ENCODE measurements at regions not wholly inside any gene's neighbourhood (a gene's known extent, or its start where the extent isn't known, plus 50 kb on each side); places are given as distances from the start of the nearest gene placed in this dataset.

DNA sequence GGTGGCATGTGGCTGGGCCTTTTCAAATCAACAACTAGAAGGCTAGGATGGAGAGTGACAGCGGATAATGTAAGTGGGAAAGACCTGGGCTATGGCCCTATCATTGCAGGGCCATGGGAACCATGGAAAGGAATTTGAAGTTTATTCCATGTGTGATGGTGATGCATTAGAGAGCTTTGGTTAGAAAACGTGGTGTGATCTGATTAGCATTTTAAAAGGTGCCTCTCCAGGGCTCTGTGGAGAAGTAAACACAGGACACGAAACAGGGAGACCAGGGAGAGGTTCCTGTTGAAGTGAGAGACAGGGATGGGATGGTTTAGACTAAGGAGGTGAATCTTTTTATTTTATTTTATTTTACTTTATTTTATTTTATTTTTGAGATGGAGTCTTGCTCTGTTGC lies 749.5 kb downstream of the GATA3 start:
- no peak for DNase-seq (ENCODE audit: low read depth, low spot score)
- CTCF ChIA-PET: no interaction called here
- no peak overlapping the region for H3K9ac ChIP-seq (replicated peaks; ENCODE audit: extremely low read depth, insufficient read depth, low read length)
- no peak overlapping the region for H3K27ac ChIP-seq (ENCODE audit: insufficient read depth, low read depth, low read length)
- no peaks in the 10 kb centered on the region for H3K9me1 ChIP-seq (replicated peaks; ENCODE audit: control insufficient read depth, extremely low read depth, insufficient read depth, low read length)
- TF ChIP-seq GATA2 (IDR thresholded peaks at IDR 0.05; ENCODE audit: insufficient read depth, insufficient read length, low read depth, low read length): no peak
- no peak for TF ChIP-seq MYC (IDR thresholded peaks at IDR 0.05; ENCODE audit: low read depth, low read length)
- TF ChIP-seq, protein P1, sequence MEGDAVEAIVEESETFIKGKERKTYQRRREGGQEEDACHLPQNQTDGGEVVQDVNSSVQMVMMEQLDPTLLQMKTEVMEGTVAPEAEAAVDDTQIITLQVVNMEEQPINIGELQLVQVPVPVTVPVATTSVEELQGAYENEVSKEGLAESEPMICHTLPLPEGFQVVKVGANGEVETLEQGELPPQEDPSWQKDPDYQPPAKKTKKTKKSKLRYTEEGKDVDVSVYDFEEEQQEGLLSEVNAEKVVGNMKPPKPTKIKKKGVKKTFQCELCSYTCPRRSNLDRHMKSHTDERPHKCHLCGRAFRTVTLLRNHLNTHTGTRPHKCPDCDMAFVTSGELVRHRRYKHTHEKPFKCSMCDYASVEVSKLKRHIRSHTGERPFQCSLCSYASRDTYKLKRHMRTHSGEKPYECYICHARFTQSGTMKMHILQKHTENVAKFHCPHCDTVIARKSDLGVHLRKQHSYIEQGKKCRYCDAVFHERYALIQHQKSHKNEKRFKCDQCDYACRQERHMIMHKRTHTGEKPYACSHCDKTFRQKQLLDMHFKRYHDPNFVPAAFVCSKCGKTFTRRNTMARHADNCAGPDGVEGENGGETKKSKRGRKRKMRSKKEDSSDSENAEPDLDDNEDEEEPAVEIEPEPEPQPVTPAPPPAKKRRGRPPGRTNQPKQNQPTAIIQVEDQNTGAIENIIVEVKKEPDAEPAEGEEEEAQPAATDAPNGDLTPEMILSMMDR (IDR thresholded peaks at IDR 0.05; ENCODE audit: extremely low read depth in 1 of 2, insufficient read depth in 1 of 2, low read depth in 1 of 2, low read length in 2 of 2): no peak
- no peak for TF ChIP-seq JUN (IDR thresholded peaks at IDR 0.05; ENCODE audit: borderline replicate concordance, insufficient read depth, insufficient read length, low read depth)
- no peak for TF ChIP-seq EZH2 (IDR thresholded peaks at IDR 0.05; ENCODE audit: borderline replicate concordance, low read depth, low read length, severe bottlenecking)
- TF ChIP-seq POLR2A (IDR thresholded peaks at IDR 0.05; ENCODE audit: low read depth, low read length): no peak
- TF ChIP-seq, protein P2, sequence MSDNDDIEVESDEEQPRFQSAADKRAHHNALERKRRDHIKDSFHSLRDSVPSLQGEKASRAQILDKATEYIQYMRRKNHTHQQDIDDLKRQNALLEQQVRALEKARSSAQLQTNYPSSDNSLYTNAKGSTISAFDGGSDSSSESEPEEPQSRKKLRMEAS (IDR thresholded peaks at IDR 0.05; ENCODE audit: insufficient read depth, insufficient read length): no peak
- no peak for TF ChIP-seq FOS (IDR thresholded peaks at IDR 0.05; ENCODE audit: borderline replicate concordance, insufficient read depth, low read length)
- FAIRE-seq: no peak
- H3K9me3 ChIP-seq (replicated peaks; ENCODE audit: control insufficient read depth, insufficient read depth, low read length): no peaks in the 10 kb centered on the region
- no peaks in the 10 kb centered on the region for H3K79me2 ChIP-seq (ENCODE audit: control insufficient read depth, insufficient read depth, low read length)
- no peaks in the 10 kb centered on the region for H3K27me3 ChIP-seq (ENCODE audit: control insufficient read depth in 2 of 2, insufficient read depth in 2 of 2, low read length in 2 of 2)
- no peaks in the 10 kb centered on the region for H3K36me3 ChIP-seq (ENCODE audit: control insufficient read depth in 2 of 2, extremely low read depth in 1 of 2, insufficient read depth in 2 of 2, low read length in 2 of 2)
- no peak overlapping the region for H3K4me2 ChIP-seq (ENCODE audit: insufficient read depth, low read length)
- H2AFZ ChIP-seq (ENCODE audit: low read depth, low read length): no peak overlapping the region
- POLR2A ChIA-PET: no interaction called here
- dilution Hi-C loops (cut with MboI; ENCODE audit: extremely low pct_ligation_motif_present, low sequenced_read_pairs): no loop called here
- no peaks in the 10 kb centered on the region for H4K20me1 ChIP-seq (replicated peaks; ENCODE audit: control insufficient read depth, extremely low read depth, insufficient read depth, low read length)
- no TSS peak for BruUV-seq (replicated peaks)
- intact Hi-C loops (cut with micrococcal nuclease): no loop called here
- H3K4me1 ChIP-seq (ENCODE audit: control insufficient read depth, extremely low read depth, insufficient read depth, low read length): no peaks in the 10 kb centered on the region
- no peak overlapping the region for H3K4me3 ChIP-seq (replicated peaks in 1 of 3; ENCODE audit: insufficient read depth in 1 of 3, low read depth in 1 of 3, low read length in 3 of 3)

Measured in endothelial cell of umbilical vein (primary cell).